Effector memory CD4-positive, alpha-beta T cell (primary cell): ENCODE measurements at regions not wholly inside any gene's neighbourhood (a gene's known extent, or its start where the extent isn't known, plus 50 kb on each side); places are given as distances from the start of the nearest gene placed in this dataset.

Experiments
- DNase-seq, 3 donors: peaks; one replicate each; pipeline ENCODE4 v3.0.0-alpha.2; 2020
- H3K27ac ChIP-seq: 2 replicates; pipeline ENCODE4 v1.7.0; 2013; ENCODE audit warnings: mild to moderate bottlenecking, low read length, moderate library complexity; ENCODE audit not compliant: insufficient read depth, poor library complexity, severe bottlenecking
- H3K27me3 ChIP-seq: replicated peaks from 2 replicates; pipeline ENCODE4 v1.7.0; 2013; ENCODE audit warnings: mild to moderate bottlenecking, low read length; ENCODE audit not compliant: insufficient read depth, control insufficient read depth, poor library complexity, severe bottlenecking
- H3K36me3 ChIP-seq: 2 replicates; pipeline ENCODE4 v1.7.0; 2013; ENCODE audit warnings: mild to moderate bottlenecking, low read length, moderate library complexity; ENCODE audit not compliant: control insufficient read depth, insufficient read depth
- H3K4me1 ChIP-seq: 2 replicates; pipeline ENCODE4 v1.7.0; 2013; ENCODE audit warnings: low read length, mild to moderate bottlenecking; ENCODE audit not compliant: control insufficient read depth, insufficient read depth, poor library complexity, severe bottlenecking
- H3K4me3 ChIP-seq: 2 replicates; pipeline ENCODE4 v1.7.0; 2013; ENCODE audit warnings: low read length, low read depth, mild to moderate bottlenecking; ENCODE audit not compliant: insufficient read depth, poor library complexity, severe bottlenecking
- H3K9me3 ChIP-seq: 2 replicates; pipeline ENCODE4 v1.7.0; 2013; ENCODE audit warnings: mild to moderate bottlenecking, low read length, moderate library complexity; ENCODE audit not compliant: control insufficient read depth

DNA sequence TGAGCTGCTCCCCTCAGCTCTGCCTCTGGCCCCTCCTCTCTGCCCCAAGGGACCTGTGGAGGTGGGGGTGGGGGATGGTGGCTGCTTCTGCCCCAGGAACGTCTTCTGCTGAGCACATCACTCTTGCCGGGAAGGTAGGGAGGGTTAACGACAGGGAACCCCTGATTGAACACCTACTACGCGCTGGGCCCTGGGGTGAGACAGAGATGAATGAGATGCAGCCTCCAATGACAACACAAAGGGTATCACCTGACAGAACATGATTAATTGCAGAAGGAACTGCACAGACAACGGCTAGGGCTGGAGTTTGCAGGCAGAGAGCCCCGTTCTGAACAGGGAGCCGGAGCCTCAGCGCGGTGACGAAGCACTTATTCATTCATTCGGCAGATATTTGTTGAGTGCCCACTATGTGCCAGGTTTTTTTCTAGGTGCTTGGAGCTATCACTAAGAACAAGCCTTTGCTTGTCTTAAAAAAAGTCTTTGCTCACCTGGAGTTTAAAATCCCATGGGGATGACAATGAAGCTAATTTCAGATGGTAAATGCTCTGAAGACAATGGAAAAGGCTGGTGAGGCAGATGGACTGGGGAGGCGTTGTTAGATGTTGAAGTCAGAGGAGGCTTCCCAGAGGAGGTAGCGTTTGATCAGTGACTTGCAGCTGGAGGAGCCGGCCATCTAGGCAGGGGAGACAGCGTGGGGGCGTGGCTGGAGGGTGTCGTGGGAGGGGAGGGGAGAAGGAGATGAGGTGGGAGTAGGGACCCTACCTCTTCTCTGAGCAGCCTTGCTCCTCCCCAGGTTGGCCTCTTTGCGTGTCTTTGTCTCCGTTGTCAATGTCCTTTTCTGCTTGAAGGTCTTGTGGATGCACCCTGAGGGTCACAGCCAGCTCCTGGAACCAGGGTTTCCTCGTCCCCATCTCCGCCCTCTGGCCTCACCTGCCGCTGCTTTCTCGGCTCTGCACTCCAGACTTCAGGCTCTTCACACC is 103.1 kb upstream of the CSF3R start:
- H3K4me3 ChIP-seq, result no peak overlapping the region
- no peak overlapping the region for H3K27ac ChIP-seq
- DNase-seq, result no peak
- no peaks in the 10 kb centered on the region for H3K9me3 ChIP-seq
- H3K4me1 ChIP-seq, result no peaks in the 10 kb centered on the region
- H3K27me3 ChIP-seq, result peaks cover 3% of the 10 kb centered on the region
- no peaks in the 10 kb centered on the region for H3K36me3 ChIP-seq

DNA sequence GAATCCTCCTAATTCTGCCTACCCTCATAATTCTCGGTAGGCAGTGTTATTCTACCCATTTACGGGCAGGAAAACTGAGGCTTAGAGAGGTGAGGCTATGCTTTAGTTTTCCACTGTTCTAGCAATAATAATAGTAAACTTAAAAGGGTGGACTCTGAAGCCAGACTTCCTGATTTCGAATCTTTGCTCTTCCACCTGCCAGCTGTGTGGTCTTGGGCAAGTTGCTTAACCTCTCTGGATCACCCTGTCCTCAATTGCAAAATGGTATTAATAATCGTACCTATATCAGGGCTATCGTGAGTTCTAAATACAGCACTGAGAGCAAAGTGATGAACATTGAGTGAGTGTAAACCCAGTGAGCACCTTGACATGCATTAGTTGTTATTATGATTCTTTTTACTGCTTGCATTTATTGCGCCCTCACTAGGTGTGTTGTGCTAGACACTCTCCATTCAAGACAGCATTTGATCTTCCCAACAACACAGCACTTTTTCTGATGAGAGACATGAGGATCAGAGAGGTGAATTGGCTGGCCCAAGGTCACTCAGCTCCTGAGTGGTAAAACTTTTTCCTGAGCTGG is 102.3 kb upstream of the CSF3R start:
- Histone ChIP-seq H3K4me1 (no peaks in the 10 kb centered on the region), H3K27ac (no peak overlapping the region), H3K36me3 (no peaks in the 10 kb centered on the region), H3K4me3 (no peak overlapping the region), H3K9me3 (no peaks in the 10 kb centered on the region), H3K27me3 (peaks cover 3% of the 10 kb centered on the region)
- DNase-seq, result no peak

DNA sequence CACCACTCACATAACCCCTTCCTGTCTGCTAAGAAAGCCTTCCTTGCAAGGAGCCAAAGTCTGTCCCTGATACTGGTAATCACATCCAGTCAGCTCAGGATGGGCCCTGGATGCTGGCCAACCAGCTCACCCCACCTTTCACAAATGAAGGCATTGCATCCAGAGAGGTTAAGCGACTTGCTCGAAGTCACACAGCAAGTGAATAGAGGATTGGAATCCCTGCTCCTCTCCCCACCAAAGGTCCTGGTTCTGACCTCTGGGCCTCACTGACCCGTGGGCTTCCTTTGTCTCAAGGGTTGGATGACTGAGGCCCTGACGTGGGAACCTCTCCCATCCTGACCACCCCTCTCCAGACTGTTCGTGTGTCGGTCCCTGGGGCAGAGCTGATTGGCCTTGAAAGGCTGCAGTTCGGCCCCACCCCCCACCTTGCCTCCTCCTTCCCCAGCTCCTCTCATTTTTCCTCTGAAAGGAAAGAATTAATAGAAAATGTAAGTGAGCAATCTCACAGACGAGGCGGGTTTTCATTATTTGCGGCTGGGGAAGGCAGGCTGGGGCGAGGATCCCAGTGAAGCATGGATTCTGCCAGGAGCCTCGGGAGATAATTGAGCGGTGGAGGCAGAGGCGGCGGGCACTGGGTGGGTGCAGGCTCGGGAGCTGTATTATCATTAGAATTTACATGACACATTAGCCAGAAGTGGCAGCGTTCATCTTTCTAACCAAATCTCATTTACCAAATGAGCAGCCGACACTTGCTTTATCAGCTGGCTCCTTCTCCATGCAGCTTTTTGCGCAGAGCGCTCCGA is 101.5 kb upstream of the CSF3R start:
- Histone ChIP-seq H3K9me3 (no peaks in the 10 kb centered on the region), H3K4me3 (no peak overlapping the region), H3K36me3 (no peaks in the 10 kb centered on the region), H3K4me1 (no peaks in the 10 kb centered on the region), H3K27me3 (peaks cover 3% of the 10 kb centered on the region), H3K27ac (no peak overlapping the region)
- DNase-seq, result no peak

DNA sequence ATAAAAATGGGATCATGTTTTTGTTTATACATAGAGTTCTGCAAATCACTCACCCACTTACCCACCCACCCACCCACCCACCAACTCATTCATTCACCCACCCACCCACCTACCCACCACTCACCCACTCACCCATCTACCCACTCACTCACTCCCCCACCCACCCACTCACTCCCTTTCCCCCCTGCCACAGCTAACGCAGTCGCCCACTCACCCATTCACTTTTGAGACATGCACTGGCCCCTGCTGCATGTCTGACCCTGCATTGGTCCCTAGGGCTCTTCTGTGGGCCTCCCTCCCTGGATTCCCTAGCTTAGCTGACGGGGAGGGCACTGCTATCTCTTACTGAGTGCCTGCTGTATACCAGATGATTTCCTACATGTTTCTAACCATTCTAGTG is 100.4 kb upstream of the CSF3R start:
- no peaks in the 10 kb centered on the region for H3K9me3 ChIP-seq
- no peak for DNase-seq
- no peak overlapping the region for H3K4me3 ChIP-seq
- H3K27me3 ChIP-seq, result peaks cover 3% of the 10 kb centered on the region
- no peak overlapping the region for H3K27ac ChIP-seq
- no peaks in the 10 kb centered on the region for H3K4me1 ChIP-seq
- no peaks in the 10 kb centered on the region for H3K36me3 ChIP-seq

DNA sequence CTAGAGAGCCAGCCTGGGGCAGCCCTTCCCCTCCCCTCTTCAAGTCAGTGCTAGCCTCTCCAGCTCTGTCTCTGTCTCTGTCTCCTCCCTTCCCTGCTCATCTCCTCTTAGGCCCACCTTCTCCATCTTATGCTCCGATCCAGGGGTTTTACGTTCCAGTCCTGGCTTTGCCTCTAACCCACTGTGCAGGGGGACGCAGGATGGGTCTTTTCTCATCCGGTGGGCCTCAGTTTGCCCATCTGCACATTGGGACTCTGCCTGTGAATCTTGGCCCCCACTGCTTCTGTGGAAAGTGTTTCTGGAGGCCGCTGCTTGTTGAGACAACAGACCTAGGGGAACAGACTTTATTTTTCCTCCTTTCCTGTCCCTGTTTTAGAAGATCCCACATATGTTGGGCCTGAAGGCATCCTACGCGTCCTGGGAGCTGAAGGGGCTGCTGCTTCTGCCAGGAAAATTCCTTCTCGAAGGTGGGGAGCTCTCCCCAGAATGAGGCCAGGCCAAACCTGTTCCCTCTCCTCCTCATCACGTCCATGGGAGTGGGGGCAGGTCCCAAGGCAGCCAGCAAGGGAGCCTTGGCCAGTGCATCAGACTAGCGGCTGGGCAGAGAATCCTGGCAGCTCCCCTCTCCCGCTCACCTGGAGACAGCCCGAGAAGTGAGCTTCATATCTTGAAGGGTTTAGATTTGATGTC is 99.5 kb upstream of the CSF3R start:
- no peak for DNase-seq
- H3K36me3 ChIP-seq, result no peaks in the 10 kb centered on the region
- H3K4me1 ChIP-seq, result no peaks in the 10 kb centered on the region
- peaks cover 3% of the 10 kb centered on the region for H3K27me3 ChIP-seq
- H3K27ac ChIP-seq, result no peak overlapping the region
- no peaks in the 10 kb centered on the region for H3K9me3 ChIP-seq
- H3K4me3 ChIP-seq, result no peak overlapping the region

DNA sequence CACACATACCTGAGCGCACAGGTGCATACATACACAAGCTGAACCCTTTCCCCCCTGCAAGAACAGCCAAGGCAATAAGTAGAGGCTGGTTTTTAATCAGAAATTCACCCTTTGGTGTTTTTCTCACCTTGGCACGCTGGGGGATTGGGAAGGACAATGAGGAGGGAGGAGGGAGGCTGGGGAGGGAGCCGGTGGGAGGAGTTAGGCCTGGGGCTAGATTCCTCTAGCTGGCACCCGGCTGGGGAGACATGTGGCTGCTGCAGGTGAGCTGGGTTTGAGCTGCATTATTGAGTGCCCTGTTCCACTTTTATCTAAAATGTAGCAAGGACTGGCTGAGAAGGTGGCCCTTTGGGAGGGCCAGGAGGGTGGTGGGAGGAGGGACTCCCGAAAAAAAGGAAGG is 97.8 kb upstream of the CSF3R start:
- no peaks in the 10 kb centered on the region for H3K4me1 ChIP-seq
- H3K27ac ChIP-seq, result no peak overlapping the region
- H3K36me3 ChIP-seq, result no peaks in the 10 kb centered on the region
- no peak overlapping the region for H3K4me3 ChIP-seq
- no peaks in the 10 kb centered on the region for H3K9me3 ChIP-seq
- peaks cover 3% of the 10 kb centered on the region for H3K27me3 ChIP-seq
- DNase-seq, result no peak

DNA sequence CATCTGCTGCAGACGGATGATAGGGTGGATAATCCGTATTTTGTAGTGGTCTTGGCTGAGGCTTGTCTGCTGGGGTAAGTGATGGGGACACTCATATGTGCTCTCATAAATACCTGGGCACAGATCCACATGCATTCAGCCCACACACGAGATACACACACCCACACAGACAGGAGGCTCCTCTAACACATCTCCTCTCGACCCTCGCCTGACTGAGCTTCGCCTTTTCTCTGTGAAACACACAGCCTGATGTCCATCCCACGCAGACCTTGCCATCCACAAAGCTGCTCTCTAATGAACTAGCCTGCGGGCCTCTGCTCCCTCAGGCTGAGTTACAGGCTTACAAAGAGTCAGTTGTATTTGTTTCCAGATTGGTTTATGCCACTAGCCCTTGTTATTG is 96.3 kb upstream of the CSF3R start:
- DNase-seq, result no peak
- H3K4me3 ChIP-seq, result no peak overlapping the region
- no peaks in the 10 kb centered on the region for H3K36me3 ChIP-seq
- no peak overlapping the region for H3K27ac ChIP-seq
- no peaks in the 10 kb centered on the region for H3K9me3 ChIP-seq
- H3K27me3 ChIP-seq, result peaks cover 1% of the 10 kb centered on the region
- no peaks in the 10 kb centered on the region for H3K4me1 ChIP-seq

DNA sequence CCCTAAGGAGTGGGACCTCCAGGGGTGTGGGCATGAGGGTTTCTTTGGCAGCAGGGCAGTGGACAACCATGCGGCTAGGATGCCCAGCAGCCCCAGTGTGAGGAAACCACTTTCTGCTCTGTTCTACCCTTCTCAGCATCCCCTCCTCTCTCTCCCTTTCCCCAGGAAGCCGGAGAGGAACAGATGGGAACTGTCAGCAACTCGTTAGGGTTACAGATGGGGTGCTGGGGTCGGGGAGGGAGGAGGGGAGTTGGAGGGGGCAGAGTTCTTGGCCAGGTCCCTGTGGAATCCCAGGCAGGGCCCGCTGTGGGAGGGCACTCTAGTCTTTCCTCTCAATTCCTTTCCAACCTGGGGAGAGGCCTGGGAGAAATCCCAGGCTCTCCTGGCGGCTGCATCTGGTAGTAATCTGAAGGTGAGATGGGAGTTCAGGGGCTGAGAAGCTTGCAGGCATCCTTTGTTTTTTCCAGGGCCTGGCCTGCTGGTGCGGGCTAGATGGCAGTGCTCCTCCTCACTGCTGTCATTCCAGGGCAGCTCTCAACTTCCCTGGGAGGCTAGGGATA is 93.9 kb upstream of the CSF3R start:
- Histone ChIP-seq H3K36me3 (no peaks in the 10 kb centered on the region), H3K9me3 (no peaks in the 10 kb centered on the region), H3K4me1 (no peaks in the 10 kb centered on the region), H3K27me3 (no peaks in the 10 kb centered on the region), H3K4me3 (no peak overlapping the region), H3K27ac (no peak overlapping the region)
- DNase-seq, result no peak

DNA sequence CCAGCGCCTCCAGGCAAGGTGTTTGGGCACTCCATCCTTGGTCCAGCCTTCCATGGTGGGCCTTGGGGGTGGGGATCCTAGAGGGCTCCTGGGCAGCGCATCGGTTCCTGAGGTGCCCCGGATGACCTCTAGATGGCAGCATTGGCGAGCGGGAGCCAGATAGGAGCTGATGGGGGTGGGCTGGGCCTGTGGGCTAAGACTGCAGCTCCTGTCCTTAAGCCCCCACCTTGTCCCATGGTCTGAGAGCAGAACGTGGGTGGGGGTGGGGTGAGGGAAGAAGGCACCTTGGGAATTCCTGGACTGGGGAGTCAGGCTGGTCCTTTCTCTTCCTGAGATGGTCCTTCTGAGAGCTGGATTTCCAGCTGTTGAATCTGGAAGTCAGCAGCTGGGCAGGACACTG is 93.4 kb upstream of the CSF3R start:
- Histone ChIP-seq H3K27me3 (no peaks in the 10 kb centered on the region), H3K9me3 (no peaks in the 10 kb centered on the region), H3K36me3 (no peaks in the 10 kb centered on the region), H3K4me3 (no peak overlapping the region), H3K4me1 (no peaks in the 10 kb centered on the region), H3K27ac (no peak overlapping the region)
- peak; percentile 14 to 16 (median 15) for DNase-seq
